Gastroesophageal sphincter (tissue), 3 donors: ENCODE measurements at regions not wholly inside any gene's neighbourhood (a gene's known extent, or its start where the extent isn't known, plus 50 kb on each side); places are given as distances from the start of the nearest gene placed in this dataset.
"Not testable (repeated sequence)": the region's sequence is repeated elsewhere in the genome, so short reads cannot be mapped to it uniquely, and the experiment has no call there.

Experiments used
- CTCF ChIP-seq, 4 experiments: fragments of 200-600 bp in 2 of 4; fragments of 450-650 bp in 2 of 4; sonication (generic) in 1 of 4; IDR thresholded peaks; one replicate each; pipeline ENCODE4 v1.5.1; 2017 to 2019; ENCODE audit warnings: antibody characterized with exemption in 4 of 4, mild to moderate bottlenecking in 2 of 4, moderate library complexity in 2 of 4
- POLR2A ChIP-seq, 2 donors: fragments of 450-650 bp; IDR thresholded peaks; one replicate each; pipeline ENCODE4 v1.6.1; 2017; ENCODE audit warnings: antibody characterized with exemption in 2 of 2, mild to moderate bottlenecking in 2 of 2, moderate library complexity in 1 of 2
- POLR2AphosphoS5 ChIP-seq: sonication (generic); formaldehyde crosslinking; IDR thresholded peaks from one replicate; pipeline ENCODE4 v1.6.1; 2017; ENCODE audit warnings: antibody characterized with exemption

- not testable (repeated sequence) for TF ChIP-seq CTCF (IDR thresholded peaks at IDR 0.05); POLR2A (IDR thresholded peaks at IDR 0.05); POLR2AphosphoS5
These were observed 141.7 kb upstream of the NFIA start for GRCh38 chr1:60940685-60941084.
